ENCODE measurements at regions not wholly inside any gene's neighbourhood (a gene's known extent, or its start where the extent isn't known, plus 50 kb on each side); places are given as distances from the start of the nearest gene placed in this dataset.

DNA sequence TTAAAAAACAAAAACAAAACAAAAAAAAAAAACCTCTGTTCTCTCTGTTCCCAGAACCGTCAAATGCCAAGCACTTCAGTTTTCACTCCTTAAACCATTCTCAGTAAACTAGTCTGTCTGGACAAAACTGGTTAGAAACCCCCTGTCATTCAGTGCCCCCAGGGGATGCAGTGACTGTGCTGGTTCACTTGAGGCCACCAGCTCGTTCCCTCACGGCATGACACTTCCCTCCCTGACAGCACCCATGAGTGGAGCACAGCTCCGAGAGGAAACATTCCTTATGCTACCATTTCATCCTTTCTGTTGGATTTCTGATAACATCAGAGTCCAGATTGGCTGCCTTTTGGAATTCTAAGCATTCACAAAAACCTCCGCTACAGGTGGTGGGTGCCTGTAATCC lies 244.0 kb upstream of the TPM1 start:
- H4K20me1 ChIP-seq (ENCODE audit: control insufficient read depth, extremely low read depth, insufficient read depth, low read length) = no peaks in the 10 kb centered on the region
- peaks cover 3% of the 10 kb centered on the region for H3K4me1 ChIP-seq (ENCODE audit: control insufficient read depth, extremely low read depth, insufficient read depth, low read length)
- no peak overlapping the region for H3K9ac ChIP-seq (ENCODE audit: control insufficient read depth, extremely low read depth, insufficient read depth, low read length)
- no peak for TF ChIP-seq EZH2 (IDR thresholded peaks at IDR 0.05; ENCODE audit: low read length)
- TF ChIP-seq, protein P1, sequence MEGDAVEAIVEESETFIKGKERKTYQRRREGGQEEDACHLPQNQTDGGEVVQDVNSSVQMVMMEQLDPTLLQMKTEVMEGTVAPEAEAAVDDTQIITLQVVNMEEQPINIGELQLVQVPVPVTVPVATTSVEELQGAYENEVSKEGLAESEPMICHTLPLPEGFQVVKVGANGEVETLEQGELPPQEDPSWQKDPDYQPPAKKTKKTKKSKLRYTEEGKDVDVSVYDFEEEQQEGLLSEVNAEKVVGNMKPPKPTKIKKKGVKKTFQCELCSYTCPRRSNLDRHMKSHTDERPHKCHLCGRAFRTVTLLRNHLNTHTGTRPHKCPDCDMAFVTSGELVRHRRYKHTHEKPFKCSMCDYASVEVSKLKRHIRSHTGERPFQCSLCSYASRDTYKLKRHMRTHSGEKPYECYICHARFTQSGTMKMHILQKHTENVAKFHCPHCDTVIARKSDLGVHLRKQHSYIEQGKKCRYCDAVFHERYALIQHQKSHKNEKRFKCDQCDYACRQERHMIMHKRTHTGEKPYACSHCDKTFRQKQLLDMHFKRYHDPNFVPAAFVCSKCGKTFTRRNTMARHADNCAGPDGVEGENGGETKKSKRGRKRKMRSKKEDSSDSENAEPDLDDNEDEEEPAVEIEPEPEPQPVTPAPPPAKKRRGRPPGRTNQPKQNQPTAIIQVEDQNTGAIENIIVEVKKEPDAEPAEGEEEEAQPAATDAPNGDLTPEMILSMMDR (optimal IDR thresholded peaks at IDR 0.05 in 1 of 3, IDR thresholded peaks at IDR 0.05 in 1 of 3, conservative IDR thresholded peaks at IDR 0.05 in 1 of 3; ENCODE audit: extremely low read depth in 1 of 3, insufficient read depth in 2 of 3, low read length in 3 of 3) = no peak
- FAIRE-seq = no peak
- no peaks in the 10 kb centered on the region for H3K79me2 ChIP-seq (ENCODE audit: control insufficient read depth, insufficient read depth, low read length)
- dilution Hi-C loops (cut with MboI; ENCODE audit: extremely low pct_ligation_motif_present, low sequenced_read_pairs) = no loop called here
- no peak overlapping the region for H2AFZ ChIP-seq (ENCODE audit: control insufficient read depth, low read length)
- H3K4me3 ChIP-seq (ENCODE audit: control insufficient read depth in 2 of 3, extremely low read depth in 1 of 3, insufficient read depth in 2 of 3, low read depth in 1 of 3, low read length in 3 of 3) = no peak overlapping the region
- H3K4me2 ChIP-seq (ENCODE audit: control insufficient read depth, extremely low read depth, insufficient read depth, low read depth, low read length) = no peak overlapping the region
- H3K9me1 ChIP-seq (ENCODE audit: control insufficient read depth, extremely low read depth, insufficient read depth, low read length) = no peaks in the 10 kb centered on the region
- no peak overlapping the region for H3K27ac ChIP-seq (ENCODE audit: control insufficient read depth, insufficient read depth, low read length)
- DNase-seq (ENCODE audit: low read depth, low spot score) = no peak
- no peaks in the 10 kb centered on the region for H3K9me3 ChIP-seq (ENCODE audit: control insufficient read depth, low read depth, low read length)
- H3K36me3 ChIP-seq (ENCODE audit: control insufficient read depth in 2 of 2, extremely low read depth in 1 of 2, insufficient read depth in 2 of 2, low read length in 2 of 2) = peaks cover 0 to 4% of the 10 kb centered on the region in 2 experiments
- H3K27me3 ChIP-seq (ENCODE audit: control insufficient read depth, extremely low read depth, insufficient read depth, low read length) = no peaks in the 10 kb centered on the region

DNA sequence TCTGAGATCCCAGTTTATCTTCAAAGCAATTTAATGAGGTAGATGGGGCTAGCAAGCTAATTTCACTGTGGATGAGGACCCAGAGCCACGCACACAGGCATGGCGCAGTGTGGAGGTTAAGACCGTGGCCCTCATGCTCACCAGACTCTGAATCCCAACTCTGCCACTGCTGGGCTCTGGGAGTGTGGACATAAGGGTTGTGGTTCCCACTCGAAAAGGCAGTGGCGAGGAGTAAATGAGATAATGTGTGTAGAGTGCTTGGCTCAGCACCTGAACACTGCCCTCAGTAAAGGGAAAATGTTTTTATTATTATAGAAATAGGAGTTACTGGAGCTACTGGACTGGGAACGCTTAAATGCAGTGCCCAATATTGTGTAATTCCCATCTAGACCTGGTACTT lies 243.5 kb upstream of the TPM1 start:
- no peaks in the 10 kb centered on the region for H3K79me2 ChIP-seq (ENCODE audit: control insufficient read depth, insufficient read depth, low read length)
- DNase-seq (ENCODE audit: low read depth, low spot score) (no peak), FAIRE-seq (no peak)
- TF ChIP-seq, protein P1 (optimal IDR thresholded peaks at IDR 0.05 in 1 of 3, IDR thresholded peaks at IDR 0.05 in 1 of 3, conservative IDR thresholded peaks at IDR 0.05 in 1 of 3; ENCODE audit: extremely low read depth in 1 of 3, insufficient read depth in 2 of 3, low read length in 3 of 3) = no peak
- no peak for TF ChIP-seq EZH2 (IDR thresholded peaks at IDR 0.05; ENCODE audit: low read length)
- no peaks in the 10 kb centered on the region for H3K27me3 ChIP-seq (ENCODE audit: control insufficient read depth, extremely low read depth, insufficient read depth, low read length)
- no peak overlapping the region for H3K4me2 ChIP-seq (ENCODE audit: control insufficient read depth, extremely low read depth, insufficient read depth, low read depth, low read length)
- no peak overlapping the region for H2AFZ ChIP-seq (ENCODE audit: control insufficient read depth, low read length)
- H3K4me3 ChIP-seq (ENCODE audit: control insufficient read depth in 2 of 3, extremely low read depth in 1 of 3, insufficient read depth in 2 of 3, low read depth in 1 of 3, low read length in 3 of 3) = no peak overlapping the region
- H3K9me3 ChIP-seq (ENCODE audit: control insufficient read depth, low read depth, low read length) = no peaks in the 10 kb centered on the region
- H3K9ac ChIP-seq (ENCODE audit: control insufficient read depth, extremely low read depth, insufficient read depth, low read length) = no peak overlapping the region
- H3K36me3 ChIP-seq (ENCODE audit: control insufficient read depth in 2 of 2, extremely low read depth in 1 of 2, insufficient read depth in 2 of 2, low read length in 2 of 2) = peaks cover 0 to 4% of the 10 kb centered on the region in 2 experiments
- no peaks in the 10 kb centered on the region for H3K9me1 ChIP-seq (ENCODE audit: control insufficient read depth, extremely low read depth, insufficient read depth, low read length)
- dilution Hi-C loops (cut with MboI; ENCODE audit: extremely low pct_ligation_motif_present, low sequenced_read_pairs) = no loop called here
- H4K20me1 ChIP-seq (ENCODE audit: control insufficient read depth, extremely low read depth, insufficient read depth, low read length) = no peaks in the 10 kb centered on the region
- no peak overlapping the region for H3K27ac ChIP-seq (ENCODE audit: control insufficient read depth, insufficient read depth, low read length)
- H3K4me1 ChIP-seq (ENCODE audit: control insufficient read depth, extremely low read depth, insufficient read depth, low read length) = peaks cover 8% of the 10 kb centered on the region

Measured in keratinocyte (primary cell).